Liver (tissue), 3 donors: ENCODE measurements at regions not wholly inside any gene's neighbourhood (a gene's known extent, or its start where the extent isn't known, plus 50 kb on each side); places are given as distances from the start of the nearest gene placed in this dataset.

ENCODE experiments used
- CTCF ChIP-seq: fragments of 150-350 bp; IDR thresholded peaks from 2 replicates; pipeline ENCODE4 v1.5.1; 2017; ENCODE audit warnings: improper control_type of control experiment, low read depth, low read length; ENCODE audit not compliant: missing input control
- EGR1 ChIP-seq, 2 donors: IDR thresholded peaks; 2 replicates each; pipeline ENCODE4 v1.6.1; 2016 to 2018; ENCODE audit warnings: antibody characterized with exemption in 2 of 2, low read depth in 2 of 2
- JUND ChIP-seq, 2 donors: IDR thresholded peaks; 2 replicates each; pipeline ENCODE4 v1.6.1; 2016; ENCODE audit warnings: antibody characterized with exemption in 2 of 2
- MAX ChIP-seq: IDR thresholded peaks from 2 replicates; pipeline ENCODE4 v1.6.1; 2016; ENCODE audit warnings: antibody characterized with exemption
- REST ChIP-seq: IDR thresholded peaks from 2 replicates; pipeline ENCODE4 v1.6.1; 2016; ENCODE audit warnings: antibody characterized with exemption, mild to moderate bottlenecking
- YY1 ChIP-seq: IDR thresholded peaks from 2 replicates; pipeline ENCODE4 v1.6.1; 2016; ENCODE audit warnings: antibody characterized with exemption, mild to moderate bottlenecking
- donor health status: healthy.
- donor health status: healthy.

GRCh38 chr4:29005838-29006237, 1714.3 kb upstream of the PCDH7 start:
- TF ChIP-seq CTCF (no peak), MAX (no peak), EGR1 (IDR thresholded peaks at IDR 0.05; ENCODE audit: low read depth in 2 of 2) (no peak), REST (no peak), YY1 (no peak), JUND (IDR thresholded peaks at IDR 0.05) (no peak)
